GM12878 (cell line): ENCODE measurements at regions not wholly inside any gene's neighbourhood (a gene's known extent, or its start where the extent isn't known, plus 50 kb on each side); places are given as distances from the start of the nearest gene placed in this dataset.

Experiments
- ATAC-seq: fragments of 200-7000 bp; cut with Tn5 transposase; 3 replicates; pipeline ENCODE4 v1.9.1; 2020; ENCODE audit warnings: mild to moderate bottlenecking, moderate library complexity
- BruUV-seq: library from RNA; stranded (reverse); fragments of 400-500 nt; replicated peaks from 2 replicates; lab custom pipeline; 2021; lab: Mats Ljungman, UMichigan
- CTCF ChIA-PET: fragments of 300-600 bp; sonication (Branson Sonifier 250); formaldehyde crosslinking; extraction: SDS; loops from one replicate; lab custom pipeline; 2021; ENCODE audit warnings: inconsistent platforms; lab: Yijun Ruan, JAX
- POLR2A ChIA-PET: fragments of 350-600 bp; formaldehyde crosslinking; extraction: SDS; loops from one replicate; lab custom pipeline; 2021; ENCODE audit warnings: inconsistent platforms; lab: Charles Lee
- RAD21 ChIA-PET: fragments of 300-600 bp; sonication (Branson Sonifier 250); formaldehyde crosslinking; loops from one replicate; lab custom pipeline; 2023; ENCODE audit warnings: antibody characterized with exemption; ENCODE audit not compliant: unreplicated experiment; lab: Charles Lee
- SMC1A ChIA-PET: fragments of 300-600 bp; sonication (Branson Sonifier 250); formaldehyde crosslinking; loops from one replicate; lab custom pipeline; 2023; ENCODE audit not compliant: unreplicated experiment, uncharacterized antibody; lab: Charles Lee
- DNase-seq: peaks from one replicate; pipeline ENCODE4 v3.0.0-alpha.2; 2011; ENCODE audit warnings: low read depth, low spot score
- FAIRE-seq: peaks from 3 replicates; lab custom pipeline; 2011; peaks lifted over from hg19 to GRCh38; lab: Jason Lieb, UNC
- H2AFZ ChIP-seq: 2 replicates; pipeline ENCODE4 v1.6.0; 2011; ENCODE audit warnings: low read depth, low read length, control low read depth; ENCODE audit not compliant: control insufficient read depth
- H3K27ac ChIP-seq: 2 replicates; pipeline ENCODE4 v1.5.1; 2011; ENCODE audit warnings: control low read depth; ENCODE audit not compliant: control insufficient read depth, insufficient read depth
- H3K27me3 ChIP-seq, 2 experiments: replicated peaks in 1 of 2; 2 replicates each; pipeline versions ENCODE4 v1.6.0 to v1.6.1; 2011; ENCODE audit warnings: low read length in 1 of 2; ENCODE audit not compliant: control insufficient read depth in 2 of 2, insufficient read depth in 2 of 2
- H3K36me3 ChIP-seq, 2 experiments: 2 replicates each; pipeline ENCODE4 v1.5.1; 2011; ENCODE audit warnings: low read length in 1 of 2; ENCODE audit not compliant: control insufficient read depth in 2 of 2, insufficient read depth in 2 of 2
- H3K4me1 ChIP-seq: 2 replicates; pipeline ENCODE4 v1.6.1; 2011; ENCODE audit warnings: mild to moderate bottlenecking, low read length, moderate library complexity, mixed read lengths; ENCODE audit not compliant: control insufficient read depth, insufficient read depth
- H3K4me2 ChIP-seq: 2 replicates; pipeline ENCODE4 v1.6.0; 2011; ENCODE audit warnings: control low read depth; ENCODE audit not compliant: control insufficient read depth, insufficient read depth
- H3K4me3 ChIP-seq: fragments of 200-600 bp; sonication (generic); 2 replicates; pipeline ENCODE4 v1.5.1; 2016
- H3K79me2 ChIP-seq: 2 replicates; pipeline ENCODE4 v1.6.0; 2011; ENCODE audit warnings: low read length; ENCODE audit not compliant: control insufficient read depth, insufficient read depth
- H3K9ac ChIP-seq: 2 replicates; pipeline ENCODE4 v1.8.0; 2011; ENCODE audit warnings: low read length, control low read depth, mixed read lengths; ENCODE audit not compliant: control insufficient read depth, insufficient read depth
- H3K9me3 ChIP-seq: replicated peaks from 3 replicates; pipeline ENCODE4 v1.5.1; 2011; ENCODE audit warnings: mild to moderate bottlenecking, low read length; ENCODE audit not compliant: control insufficient read depth, insufficient read depth
- H4K20me1 ChIP-seq: 2 replicates; pipeline ENCODE4 v1.6.0; 2011; ENCODE audit not compliant: control insufficient read depth, insufficient read depth
- MEF2A ChIP-seq: IDR thresholded peaks from 2 replicates; pipeline ENCODE4 v1.6.1; 2011; ENCODE audit warnings: low read depth, mild to moderate bottlenecking, low read length, moderate library complexity; ENCODE audit not compliant: insufficient read depth
- RELA ChIP-seq: fragments of 450-650 bp; IDR thresholded peaks from 2 replicates; pipeline ENCODE4 v1.8.0; 2014; ENCODE audit warnings: borderline replicate concordance; ENCODE audit not compliant: partially characterized antibody
- SKIL ChIP-seq: fragments of 450-650 bp; IDR thresholded peaks from 2 replicates; pipeline ENCODE4 v1.6.1; 2017; ENCODE audit warnings: mild to moderate bottlenecking, low read depth, inconsistent platforms; ENCODE audit not compliant: poor library complexity, severe bottlenecking
- ZNF592 ChIP-seq: fragments of 450-650 bp; IDR thresholded peaks from 2 replicates; pipeline ENCODE4 v1.6.1; 2017; ENCODE audit warnings: mild to moderate bottlenecking, moderate library complexity
- WGBS: methylation state at CpG from one replicate; pipeline ENCODE4 v1.1.6; 2016; ENCODE audit warnings: low lambda C conversion rate; ENCODE audit not compliant: insufficient replicate concordance, insufficient coverage; ENCODE audit errors: missing lambda C conversion rate; 5-methylcytosine and 5-hydroxymethylcytosine counted together
- in situ Hi-C: fragments of 300-500 bp; cut with MboI; formaldehyde crosslinking; loops from 9 replicates; pipeline ENCODE4 v1.14.3; 2018; ENCODE audit warnings: mixed read lengths
- intact Hi-C: fragments of 100-400 bp; cut with micrococcal nuclease; formaldehyde crosslinking; loops from one replicate; pipeline ENCODE4 v1.14.2; 2022; ENCODE audit not compliant: unreplicated experiment

- Histone ChIP-seq H3K4me2 (no peak overlapping the region), H3K36me3 (no peaks in the 10 kb centered on the region), H3K9ac (no peak overlapping the region), H3K9me3 (no peaks in the 10 kb centered on the region), H4K20me1 (no peaks in the 10 kb centered on the region), H2AFZ (no peak overlapping the region), H3K4me1 (no peaks in the 10 kb centered on the region), H3K79me2 (no peaks in the 10 kb centered on the region), H3K27me3 (no peaks in the 10 kb centered on the region), H3K4me3 (no peak overlapping the region), H3K27ac (no peak overlapping the region)
- intact Hi-C loops: no loop called here
- no TSS peak for BruUV-seq
- ChIA-PET RAD21 (no interaction called here), POLR2A (no interaction called here), SMC1A (no interaction called here), CTCF (no interaction called here)
- no peak for TF ChIP-seq RELA
- TF ChIP-seq ZNF592: no peak
- TF ChIP-seq MEF2A: no peak
- TF ChIP-seq SKIL: no peak
- 28% methylated on average over 11 of the region's 11 CpGs for WGBS
- no peak for FAIRE-seq
- no peak for ATAC-seq
- in situ Hi-C loops: no loop called here
- DNase-seq: no peak
These were observed 394.1 kb upstream of the MKI67 start for GRCh38 chr10:128520211-128520815.
